ENCODE measurements at regions not wholly inside any gene's neighbourhood (a gene's known extent, or its start where the extent isn't known, plus 50 kb on each side); places are given as distances from the start of the nearest gene placed in this dataset.

DNA sequence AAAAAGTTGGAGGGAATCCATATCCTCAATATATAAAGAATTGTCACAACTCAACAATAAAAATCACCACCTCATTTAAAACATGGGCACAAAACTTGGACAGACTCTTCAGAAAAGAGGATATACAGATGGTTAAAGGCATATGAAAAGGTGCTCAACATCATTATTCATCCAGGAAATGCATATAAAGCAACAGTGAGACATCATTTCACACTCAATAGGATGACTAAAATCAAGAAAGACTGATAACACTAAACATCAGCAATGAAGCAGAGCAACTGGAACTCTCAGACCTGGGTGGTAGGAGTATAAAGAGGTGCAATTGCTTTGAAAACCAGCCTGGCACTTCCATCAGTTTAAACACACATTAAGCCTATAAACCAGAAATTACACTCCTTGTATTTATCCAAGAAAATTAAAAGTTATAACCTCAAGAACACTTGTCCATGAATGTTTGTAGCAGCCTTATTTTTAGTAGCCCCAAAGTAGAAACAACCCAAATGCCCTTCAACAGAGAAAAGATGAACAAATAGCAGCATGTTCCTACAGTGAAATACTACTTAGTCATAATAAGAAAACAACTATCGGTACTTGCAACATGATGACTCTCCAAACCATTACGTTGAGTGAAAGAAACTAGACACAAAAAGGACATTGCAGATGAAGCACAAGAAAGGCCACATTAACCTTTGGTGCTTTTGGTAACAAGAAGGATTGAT, 79.1 kb upstream of the TANC1 start:
- no peak overlapping the region for H3K4me3 ChIP-seq (ENCODE audit: insufficient read depth, low read length)
- H3K36me3 ChIP-seq (ENCODE audit: insufficient read depth, low read length), result no peaks in the 10 kb centered on the region
- no peak overlapping the region for H3K4me2 ChIP-seq (ENCODE audit: insufficient read depth, low read length)
- H3K27ac ChIP-seq (ENCODE audit: low read depth, low read length), result no peak overlapping the region
- H2AFZ ChIP-seq (ENCODE audit: low read length), result no peak overlapping the region
- no peaks in the 10 kb centered on the region for H3K79me2 ChIP-seq (ENCODE audit: insufficient read depth, low read length)
- TF ChIP-seq, protein P1, sequence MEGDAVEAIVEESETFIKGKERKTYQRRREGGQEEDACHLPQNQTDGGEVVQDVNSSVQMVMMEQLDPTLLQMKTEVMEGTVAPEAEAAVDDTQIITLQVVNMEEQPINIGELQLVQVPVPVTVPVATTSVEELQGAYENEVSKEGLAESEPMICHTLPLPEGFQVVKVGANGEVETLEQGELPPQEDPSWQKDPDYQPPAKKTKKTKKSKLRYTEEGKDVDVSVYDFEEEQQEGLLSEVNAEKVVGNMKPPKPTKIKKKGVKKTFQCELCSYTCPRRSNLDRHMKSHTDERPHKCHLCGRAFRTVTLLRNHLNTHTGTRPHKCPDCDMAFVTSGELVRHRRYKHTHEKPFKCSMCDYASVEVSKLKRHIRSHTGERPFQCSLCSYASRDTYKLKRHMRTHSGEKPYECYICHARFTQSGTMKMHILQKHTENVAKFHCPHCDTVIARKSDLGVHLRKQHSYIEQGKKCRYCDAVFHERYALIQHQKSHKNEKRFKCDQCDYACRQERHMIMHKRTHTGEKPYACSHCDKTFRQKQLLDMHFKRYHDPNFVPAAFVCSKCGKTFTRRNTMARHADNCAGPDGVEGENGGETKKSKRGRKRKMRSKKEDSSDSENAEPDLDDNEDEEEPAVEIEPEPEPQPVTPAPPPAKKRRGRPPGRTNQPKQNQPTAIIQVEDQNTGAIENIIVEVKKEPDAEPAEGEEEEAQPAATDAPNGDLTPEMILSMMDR (IDR thresholded peaks at IDR 0.05; ENCODE audit: extremely low read depth, low read depth, low read length), result no peak
- H3K27me3 ChIP-seq (ENCODE audit: insufficient read depth, low read length), result no peaks in the 10 kb centered on the region
- peak; percentile 14 for DNase-seq (ENCODE audit: insufficient read length, low spot score, missing footprints)
- no peaks in the 10 kb centered on the region for H3K4me1 ChIP-seq (ENCODE audit: insufficient read depth, low read length)
- no peaks in the 10 kb centered on the region for H4K20me1 ChIP-seq (ENCODE audit: insufficient read depth, low read length)
- H3K9me3 ChIP-seq (ENCODE audit: low read depth, low read length), result no peaks in the 10 kb centered on the region

DNA sequence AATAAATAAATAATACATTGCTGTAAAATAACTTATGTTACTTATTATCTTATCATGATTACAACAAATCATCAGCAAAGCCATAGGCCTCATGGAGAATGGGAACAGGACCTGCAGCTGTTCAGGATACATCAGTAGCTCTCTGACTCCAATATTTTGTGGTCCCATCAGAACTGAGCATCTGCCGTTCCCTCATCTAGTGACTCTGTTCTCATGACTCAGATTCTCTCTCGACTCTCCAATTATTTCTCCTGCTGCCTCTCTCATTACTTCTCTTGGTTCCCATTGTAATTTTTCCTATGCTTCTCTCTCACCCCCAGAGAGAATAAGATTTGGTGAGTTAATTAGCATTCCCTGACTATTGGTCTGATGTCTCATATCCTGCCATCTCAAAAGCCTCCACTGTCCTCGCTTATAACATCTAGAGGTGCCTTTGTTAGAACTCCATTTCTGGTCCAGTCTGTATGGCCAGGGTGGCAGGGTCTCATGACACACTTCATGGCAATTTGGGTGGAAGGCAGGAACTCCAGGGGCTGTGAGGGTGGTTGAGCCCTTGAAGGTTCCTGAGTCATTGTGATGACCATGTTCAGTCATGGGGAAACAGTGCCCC, 78.0 kb upstream of the TANC1 start:
- DNase-seq (ENCODE audit: insufficient read length, low spot score, missing footprints), result peak; percentile 56
- Histone ChIP-seq H3K4me1 (ENCODE audit: insufficient read depth, low read length) (no peaks in the 10 kb centered on the region), H3K79me2 (ENCODE audit: insufficient read depth, low read length) (no peaks in the 10 kb centered on the region), H3K27me3 (ENCODE audit: insufficient read depth, low read length) (no peaks in the 10 kb centered on the region), H3K9me3 (ENCODE audit: low read depth, low read length) (no peaks in the 10 kb centered on the region), H3K36me3 (ENCODE audit: insufficient read depth, low read length) (no peaks in the 10 kb centered on the region), H3K4me2 (ENCODE audit: insufficient read depth, low read length) (no peak overlapping the region), H3K27ac (ENCODE audit: low read depth, low read length) (no peak overlapping the region), H4K20me1 (ENCODE audit: insufficient read depth, low read length) (no peaks in the 10 kb centered on the region), H2AFZ (ENCODE audit: low read length) (no peak overlapping the region), H3K4me3 (ENCODE audit: insufficient read depth, low read length) (no peak overlapping the region)
- TF ChIP-seq, protein P1 (IDR thresholded peaks at IDR 0.05; ENCODE audit: extremely low read depth, low read depth, low read length), result no peak

DNA sequence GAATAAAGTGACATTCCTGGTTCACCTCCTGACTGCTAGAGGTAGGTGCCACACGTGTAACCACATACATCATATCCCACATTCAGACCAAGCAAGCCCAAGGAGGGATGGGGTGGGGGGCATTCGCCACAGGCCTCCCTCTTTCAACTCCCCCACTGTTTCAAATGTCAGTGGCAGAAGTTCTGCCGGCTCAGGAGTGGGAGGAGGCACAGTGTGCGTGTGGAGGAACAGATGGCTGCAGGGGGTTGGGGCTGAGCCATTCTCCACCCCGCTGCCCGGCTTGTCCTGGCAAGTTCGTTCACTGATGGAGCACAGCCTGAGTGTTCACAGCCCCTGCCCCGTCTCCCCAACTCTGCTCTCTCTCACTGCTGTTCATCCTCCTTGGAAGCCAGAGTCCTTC, 75.4 kb upstream of the TANC1 start:
- Histone ChIP-seq H3K36me3 (ENCODE audit: insufficient read depth, low read length) (no peaks in the 10 kb centered on the region), H3K4me3 (ENCODE audit: insufficient read depth, low read length) (no peak overlapping the region), H3K27me3 (ENCODE audit: insufficient read depth, low read length) (no peaks in the 10 kb centered on the region), H3K79me2 (ENCODE audit: insufficient read depth, low read length) (no peaks in the 10 kb centered on the region), H4K20me1 (ENCODE audit: insufficient read depth, low read length) (no peaks in the 10 kb centered on the region), H3K27ac (ENCODE audit: low read depth, low read length) (no peak overlapping the region), H3K9me3 (ENCODE audit: low read depth, low read length) (no peaks in the 10 kb centered on the region), H3K4me2 (ENCODE audit: insufficient read depth, low read length) (no peak overlapping the region), H2AFZ (ENCODE audit: low read length) (no peak overlapping the region), H3K4me1 (ENCODE audit: insufficient read depth, low read length) (no peaks in the 10 kb centered on the region)
- TF ChIP-seq, protein P1 (IDR thresholded peaks at IDR 0.05; ENCODE audit: extremely low read depth, low read depth, low read length), result no peak
- peak; percentile 21 for DNase-seq (ENCODE audit: insufficient read length, low spot score, missing footprints)

DNA sequence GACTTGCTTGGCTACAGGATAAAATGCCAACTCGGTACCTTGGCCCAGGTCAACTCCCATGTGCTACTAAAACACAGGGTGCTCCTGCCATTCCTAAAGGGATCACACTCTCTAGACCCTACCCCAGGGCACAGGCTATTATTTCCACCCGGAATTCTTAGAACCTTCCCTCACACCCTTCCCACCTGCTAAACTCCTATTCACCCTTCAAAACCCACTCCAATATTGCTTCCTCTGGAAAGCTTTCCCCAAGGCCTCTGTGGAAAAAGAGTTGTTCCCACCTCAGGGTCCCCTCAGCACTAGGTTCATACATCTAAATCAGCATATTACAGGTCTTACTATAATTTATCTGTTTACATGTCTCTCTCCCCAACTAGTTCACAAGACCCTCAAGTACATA, 75.0 kb upstream of the TANC1 start:
- Histone ChIP-seq H3K36me3 (ENCODE audit: insufficient read depth, low read length) (no peaks in the 10 kb centered on the region), H3K27me3 (ENCODE audit: insufficient read depth, low read length) (no peaks in the 10 kb centered on the region), H3K4me3 (ENCODE audit: insufficient read depth, low read length) (no peak overlapping the region), H3K9me3 (ENCODE audit: low read depth, low read length) (no peaks in the 10 kb centered on the region), H4K20me1 (ENCODE audit: insufficient read depth, low read length) (no peaks in the 10 kb centered on the region), H3K4me1 (ENCODE audit: insufficient read depth, low read length) (no peaks in the 10 kb centered on the region), H2AFZ (ENCODE audit: low read length) (no peak overlapping the region), H3K4me2 (ENCODE audit: insufficient read depth, low read length) (no peak overlapping the region), H3K27ac (ENCODE audit: low read depth, low read length) (no peak overlapping the region), H3K79me2 (ENCODE audit: insufficient read depth, low read length) (no peaks in the 10 kb centered on the region)
- TF ChIP-seq, protein P1 (IDR thresholded peaks at IDR 0.05; ENCODE audit: extremely low read depth, low read depth, low read length), result no peak
- peak; percentile 11 for DNase-seq (ENCODE audit: insufficient read length, low spot score, missing footprints)

All from osteoblast (primary cell).